WTC11 (cell line): ENCODE measurements at regions not wholly inside any gene's neighbourhood (a gene's known extent, or its start where the extent isn't known, plus 50 kb on each side); places are given as distances from the start of the nearest gene placed in this dataset.

Source experiments
- ATAC-seq: fragments of 200-7000 bp; cut with Tn5 transposase; 2 replicates; pipeline ENCODE4 v1.10.0; 2021; ENCODE audit warnings: mild to moderate bottlenecking, moderate library complexity
- CTCF ChIA-PET: fragments of 300-600 bp; sonication (Branson Sonifier 250); formaldehyde crosslinking; loops from one replicate; lab custom pipeline; 2021; ENCODE audit warnings: antibody characterized with exemption; lab: Charles Lee
- POLR2A ChIA-PET: fragments of 350-600 bp; sonication (Branson Sonifier 250); formaldehyde crosslinking; loops from one replicate; lab custom pipeline; 2021; ENCODE audit warnings: antibody characterized with exemption; lab: Charles Lee
- DNase-seq: peaks from one replicate; pipeline ENCODE4 v3.0.0; 2021; ENCODE audit warnings: low spot score
- H3K27ac Mint-ChIP-seq: 2 replicates; pipeline ENCODE4 v1.8.0; 2021; ENCODE audit warnings: mixed read lengths
- H3K27me3 Mint-ChIP-seq: 2 replicates; pipeline ENCODE4 v1.8.0; 2021; ENCODE audit warnings: low read depth, mild to moderate bottlenecking, moderate library complexity, mixed read lengths
- H3K36me3 Mint-ChIP-seq: 2 replicates; pipeline ENCODE4 v1.8.0; 2021; ENCODE audit warnings: mixed read lengths
- H3K4me1 Mint-ChIP-seq: 2 replicates; pipeline ENCODE4 v1.8.0; 2022; ENCODE audit warnings: mixed read lengths
- H3K4me3 Mint-ChIP-seq: 2 replicates; pipeline ENCODE4 v1.8.0; 2021; ENCODE audit warnings: mild to moderate bottlenecking, moderate library complexity, mixed read lengths
- H3K9me3 Mint-ChIP-seq: 2 replicates; pipeline ENCODE4 v1.8.0; 2021; ENCODE audit warnings: mixed read lengths
- CBFB ChIP-seq: sonication (generic); formaldehyde crosslinking; IDR thresholded peaks from 2 replicates; pipeline ENCODE4 v1.8.1; 2022; ENCODE audit warnings: mild to moderate bottlenecking, low read depth, missing genetic modification reagents
- FOXK1 ChIP-seq: sonication (generic); formaldehyde crosslinking; IDR thresholded peaks from 2 replicates; pipeline ENCODE4 v1.8.0; 2022; ENCODE audit warnings: mild to moderate bottlenecking, moderate library complexity, missing genetic modification reagents
- GABPB1 ChIP-seq: sonication (generic); formaldehyde crosslinking; IDR thresholded peaks from 2 replicates; pipeline ENCODE4 v1.8.1; 2023; ENCODE audit warnings: mild to moderate bottlenecking, missing genetic modification reagents
- GTF2I ChIP-seq: fragments of 250-450 bp; sonication (Bioruptor Pico); conservative IDR thresholded peaks from 2 replicates; pipeline ENCODE4 v1.4.0; 2021; ENCODE audit warnings: mild to moderate bottlenecking
- KAT7 ChIP-seq: sonication (generic); formaldehyde crosslinking; IDR thresholded peaks from 2 replicates; pipeline ENCODE4 v1.8.1; 2023; ENCODE audit warnings: missing genetic modification reagents, mild to moderate bottlenecking, borderline replicate concordance
- MXD4 ChIP-seq: fragments of 250-450 bp; sonication (Bioruptor Pico); IDR thresholded peaks from 2 replicates; pipeline ENCODE4 v1.8.0; 2021; ENCODE audit warnings: mild to moderate bottlenecking, moderate library complexity, borderline replicate concordance
- OVOL2 ChIP-seq: fragments of 250-450 bp; sonication (Bioruptor Pico); IDR thresholded peaks from 2 replicates; pipeline ENCODE4 v1.9.0; 2021; ENCODE audit warnings: mild to moderate bottlenecking, borderline replicate concordance
- RORB ChIP-seq: fragments of 250-450 bp; sonication (Bioruptor Pico); IDR thresholded peaks from 2 replicates; pipeline ENCODE4 v1.9.0; 2021; ENCODE audit warnings: mild to moderate bottlenecking
- SMAD3 ChIP-seq: sonication (generic); formaldehyde crosslinking; IDR thresholded peaks from 2 replicates; pipeline ENCODE4 v1.8.0; 2022; ENCODE audit warnings: missing genetic modification reagents, mild to moderate bottlenecking, borderline replicate concordance
- SMAD4 ChIP-seq: sonication (generic); formaldehyde crosslinking; IDR thresholded peaks from 2 replicates; pipeline ENCODE4 v1.8.0; 2022; ENCODE audit warnings: mild to moderate bottlenecking, missing genetic modification reagents
- SOX15 ChIP-seq: fragments of 250-450 bp; sonication (Bioruptor Pico); IDR thresholded peaks from 2 replicates; pipeline ENCODE4 v1.9.0; 2021; ENCODE audit warnings: mild to moderate bottlenecking
- SP1 ChIP-seq: sonication (generic); formaldehyde crosslinking; conservative IDR thresholded peaks from 2 replicates; pipeline ENCODE4 v1.8.1; 2022; ENCODE audit warnings: missing genetic modification reagents
- TEAD4 ChIP-seq: sonication (generic); formaldehyde crosslinking; IDR thresholded peaks from 2 replicates; pipeline ENCODE4 v1.8.0; 2022; ENCODE audit warnings: mild to moderate bottlenecking, missing genetic modification reagents
- ZNF121 ChIP-seq: sonication (generic); formaldehyde crosslinking; IDR thresholded peaks from 2 replicates; pipeline ENCODE4 v1.8.0; 2023; ENCODE audit warnings: missing genetic modification reagents
- ZNF232 ChIP-seq: sonication (generic); formaldehyde crosslinking; IDR thresholded peaks from 2 replicates; pipeline ENCODE4 v1.8.0; 2022; ENCODE audit warnings: mild to moderate bottlenecking, missing genetic modification reagents
- ZNF317 ChIP-seq: sonication (generic); formaldehyde crosslinking; IDR thresholded peaks from 2 replicates; pipeline ENCODE4 v1.8.1; 2023; ENCODE audit warnings: low read depth, mild to moderate bottlenecking, moderate library complexity, missing genetic modification reagents, borderline replicate concordance
- ZNF396 ChIP-seq: fragments of 250-450 bp; sonication (Bioruptor Pico); IDR thresholded peaks from 2 replicates; pipeline ENCODE4 v1.8.0; 2021; ENCODE audit warnings: mild to moderate bottlenecking, moderate library complexity, borderline replicate concordance
- ZNF423 ChIP-seq: fragments of 250-450 bp; sonication (Bioruptor Pico); IDR thresholded peaks from 2 replicates; pipeline ENCODE4 v2.1.2; 2022; ENCODE audit warnings: mild to moderate bottlenecking, moderate library complexity
- TF ChIP-seq, protein P1 (sequence below): sonication (generic); formaldehyde crosslinking; conservative IDR thresholded peaks from 2 replicates; pipeline ENCODE4 v1.8.1; 2022; ENCODE audit warnings: mild to moderate bottlenecking, missing genetic modification reagents
- TF ChIP-seq, protein P2 (sequence below): sonication (generic); formaldehyde crosslinking; IDR thresholded peaks from 2 replicates; pipeline ENCODE4 v1.8.1; 2023; ENCODE audit warnings: mild to moderate bottlenecking, moderate library complexity, missing genetic modification reagents
- TF ChIP-seq, protein P3 (sequence below): fragments of 200-600 bp; IDR thresholded peaks from 2 replicates; pipeline ENCODE4 v1.8.0; 2022; ENCODE audit warnings: antibody characterized with exemption
- TF ChIP-seq, protein P4 (sequence below): sonication (generic); formaldehyde crosslinking; IDR thresholded peaks from 2 replicates; pipeline ENCODE4 v1.8.0; 2023; ENCODE audit warnings: missing genetic modification reagents, mild to moderate bottlenecking, borderline replicate concordance
- TF ChIP-seq, protein P5 (sequence below): sonication (generic); formaldehyde crosslinking; IDR thresholded peaks from 2 replicates; pipeline ENCODE4 v1.8.1; 2022; ENCODE audit warnings: low read depth, missing genetic modification reagents, borderline replicate concordance
- TF ChIP-seq, protein P6 (sequence below): fragments of 250-450 bp; sonication (Bioruptor Pico); IDR thresholded peaks from 2 replicates; pipeline ENCODE4 v1.8.0; 2021; ENCODE audit warnings: mild to moderate bottlenecking

DNA sequence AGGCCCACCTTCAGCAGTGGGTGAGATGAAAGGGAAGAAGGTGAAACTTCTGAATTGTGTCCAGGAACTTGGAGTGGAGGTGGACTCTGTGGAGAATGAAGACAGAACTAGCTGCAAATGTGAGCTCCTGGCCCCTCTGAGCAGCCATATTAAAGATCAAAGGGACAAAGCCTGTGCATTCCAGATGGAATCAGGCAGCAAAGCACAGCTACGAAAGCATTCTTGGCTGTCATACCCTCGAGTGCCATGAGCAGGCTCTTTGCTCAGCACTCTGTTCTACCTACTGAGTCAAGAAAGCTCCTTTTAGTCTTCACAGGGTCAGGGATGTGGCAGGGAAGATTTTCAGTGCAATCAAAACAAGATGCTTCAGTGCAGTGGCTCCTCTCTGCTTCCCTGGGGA is 86.3 kb upstream of the TSPAN2 start:
- H3K27ac Mint-ChIP-seq: no peak overlapping the region
- ChIA-PET POLR2A (no interaction called here), CTCF (no interaction called here)
- no peaks in the 10 kb centered on the region for H3K4me1 Mint-ChIP-seq
- TF ChIP-seq SP1 (no peak), GABPB1 (CRISPR knock-in tag) (no peak), TEAD4 (no peak), OVOL2 (CRISPR knock-in tag) (no peak), GTF2I (CRISPR knock-in tag) (no peak), SMAD3 (CRISPR knock-in tag) (no peak), ZNF396 (no peak)
- TF ChIP-seq, protein P1, sequence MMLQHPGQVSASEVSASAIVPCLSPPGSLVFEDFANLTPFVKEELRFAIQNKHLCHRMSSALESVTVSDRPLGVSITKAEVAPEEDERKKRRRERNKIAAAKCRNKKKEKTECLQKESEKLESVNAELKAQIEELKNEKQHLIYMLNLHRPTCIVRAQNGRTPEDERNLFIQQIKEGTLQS (CRISPR knock-in tag): no peak
- TF ChIP-seq, protein P2, sequence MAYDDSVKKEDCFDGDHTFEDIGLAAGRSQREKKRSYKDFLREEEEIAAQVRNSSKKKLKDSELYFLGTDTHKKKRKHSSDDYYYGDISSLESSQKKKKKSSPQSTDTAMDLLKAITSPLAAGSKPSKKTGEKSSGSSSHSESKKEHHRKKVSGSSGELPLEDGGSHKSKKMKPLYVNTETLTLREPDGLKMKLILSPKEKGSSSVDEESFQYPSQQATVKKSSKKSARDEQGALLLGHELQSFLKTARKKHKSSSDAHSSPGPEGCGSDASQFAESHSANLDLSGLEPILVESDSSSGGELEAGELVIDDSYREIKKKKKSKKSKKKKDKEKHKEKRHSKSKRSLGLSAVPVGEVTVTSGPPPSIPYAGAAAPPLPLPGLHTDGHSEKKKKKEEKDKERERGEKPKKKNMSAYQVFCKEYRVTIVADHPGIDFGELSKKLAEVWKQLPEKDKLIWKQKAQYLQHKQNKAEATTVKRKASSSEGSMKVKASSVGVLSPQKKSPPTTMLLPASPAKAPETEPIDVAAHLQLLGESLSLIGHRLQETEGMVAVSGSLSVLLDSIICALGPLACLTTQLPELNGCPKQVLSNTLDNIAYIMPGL (CRISPR knock-in tag): no peak
- TF ChIP-seq, protein P3, sequence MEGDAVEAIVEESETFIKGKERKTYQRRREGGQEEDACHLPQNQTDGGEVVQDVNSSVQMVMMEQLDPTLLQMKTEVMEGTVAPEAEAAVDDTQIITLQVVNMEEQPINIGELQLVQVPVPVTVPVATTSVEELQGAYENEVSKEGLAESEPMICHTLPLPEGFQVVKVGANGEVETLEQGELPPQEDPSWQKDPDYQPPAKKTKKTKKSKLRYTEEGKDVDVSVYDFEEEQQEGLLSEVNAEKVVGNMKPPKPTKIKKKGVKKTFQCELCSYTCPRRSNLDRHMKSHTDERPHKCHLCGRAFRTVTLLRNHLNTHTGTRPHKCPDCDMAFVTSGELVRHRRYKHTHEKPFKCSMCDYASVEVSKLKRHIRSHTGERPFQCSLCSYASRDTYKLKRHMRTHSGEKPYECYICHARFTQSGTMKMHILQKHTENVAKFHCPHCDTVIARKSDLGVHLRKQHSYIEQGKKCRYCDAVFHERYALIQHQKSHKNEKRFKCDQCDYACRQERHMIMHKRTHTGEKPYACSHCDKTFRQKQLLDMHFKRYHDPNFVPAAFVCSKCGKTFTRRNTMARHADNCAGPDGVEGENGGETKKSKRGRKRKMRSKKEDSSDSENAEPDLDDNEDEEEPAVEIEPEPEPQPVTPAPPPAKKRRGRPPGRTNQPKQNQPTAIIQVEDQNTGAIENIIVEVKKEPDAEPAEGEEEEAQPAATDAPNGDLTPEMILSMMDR: no peak
- no peak for DNase-seq
- H3K27me3 Mint-ChIP-seq: no peaks in the 10 kb centered on the region; the same call in none of the 2 replicates
- no peak overlapping the region for H3K4me3 Mint-ChIP-seq
- peaks cover 8% of the 10 kb centered on the region for H3K9me3 Mint-ChIP-seq
- ATAC-seq: no peak
- no peaks in the 10 kb centered on the region for H3K36me3 Mint-ChIP-seq

DNA sequence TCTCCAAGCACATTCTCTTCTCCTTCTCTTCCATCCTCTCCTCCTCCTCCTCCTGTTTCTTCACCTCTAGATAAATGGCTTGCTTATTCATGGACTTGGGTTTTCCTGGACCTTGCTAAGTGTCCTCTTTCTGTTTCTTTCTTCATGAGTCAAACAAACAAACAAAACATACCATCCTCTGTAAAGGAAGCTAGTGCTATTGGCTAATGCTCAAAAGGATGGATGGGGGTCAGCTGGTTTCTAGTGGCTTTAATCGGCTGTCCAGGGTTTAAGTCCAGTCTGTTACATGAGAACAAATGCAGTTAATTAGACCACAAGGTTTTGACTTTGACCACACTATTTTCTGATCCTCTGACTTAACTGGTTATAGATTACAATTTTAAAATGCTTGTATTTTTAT is 83.8 kb upstream of the TSPAN2 start:
- ATAC-seq (no peak), DNase-seq (no peak)
- Mint-ChIP-seq H3K27ac (no peak overlapping the region), H3K4me3 (no peak overlapping the region), H3K4me1 (no peaks in the 10 kb centered on the region), H3K9me3 (peaks cover 8% of the 10 kb centered on the region), H3K27me3 (no peaks in the 10 kb centered on the region; the same call in none of the 2 replicates), H3K36me3 (no peaks in the 10 kb centered on the region)
- CTCF ChIA-PET: no interaction called here
- POLR2A ChIA-PET: no interaction called here
- no peak for TF ChIP-seq ZNF232 (CRISPR knock-in tag)
- no peak for TF ChIP-seq ZNF121 (CRISPR knock-in tag)
- no peak for TF ChIP-seq ZNF423 (CRISPR knock-in tag)
- no peak for TF ChIP-seq ZNF317 (CRISPR knock-in tag)
- TF ChIP-seq RORB (CRISPR knock-in tag): no peak
- TF ChIP-seq MXD4 (CRISPR knock-in tag): no peak
- no peak for TF ChIP-seq CBFB (CRISPR knock-in tag)
- no peak for TF ChIP-seq SOX15 (CRISPR knock-in tag)
- TF ChIP-seq, protein P4, sequence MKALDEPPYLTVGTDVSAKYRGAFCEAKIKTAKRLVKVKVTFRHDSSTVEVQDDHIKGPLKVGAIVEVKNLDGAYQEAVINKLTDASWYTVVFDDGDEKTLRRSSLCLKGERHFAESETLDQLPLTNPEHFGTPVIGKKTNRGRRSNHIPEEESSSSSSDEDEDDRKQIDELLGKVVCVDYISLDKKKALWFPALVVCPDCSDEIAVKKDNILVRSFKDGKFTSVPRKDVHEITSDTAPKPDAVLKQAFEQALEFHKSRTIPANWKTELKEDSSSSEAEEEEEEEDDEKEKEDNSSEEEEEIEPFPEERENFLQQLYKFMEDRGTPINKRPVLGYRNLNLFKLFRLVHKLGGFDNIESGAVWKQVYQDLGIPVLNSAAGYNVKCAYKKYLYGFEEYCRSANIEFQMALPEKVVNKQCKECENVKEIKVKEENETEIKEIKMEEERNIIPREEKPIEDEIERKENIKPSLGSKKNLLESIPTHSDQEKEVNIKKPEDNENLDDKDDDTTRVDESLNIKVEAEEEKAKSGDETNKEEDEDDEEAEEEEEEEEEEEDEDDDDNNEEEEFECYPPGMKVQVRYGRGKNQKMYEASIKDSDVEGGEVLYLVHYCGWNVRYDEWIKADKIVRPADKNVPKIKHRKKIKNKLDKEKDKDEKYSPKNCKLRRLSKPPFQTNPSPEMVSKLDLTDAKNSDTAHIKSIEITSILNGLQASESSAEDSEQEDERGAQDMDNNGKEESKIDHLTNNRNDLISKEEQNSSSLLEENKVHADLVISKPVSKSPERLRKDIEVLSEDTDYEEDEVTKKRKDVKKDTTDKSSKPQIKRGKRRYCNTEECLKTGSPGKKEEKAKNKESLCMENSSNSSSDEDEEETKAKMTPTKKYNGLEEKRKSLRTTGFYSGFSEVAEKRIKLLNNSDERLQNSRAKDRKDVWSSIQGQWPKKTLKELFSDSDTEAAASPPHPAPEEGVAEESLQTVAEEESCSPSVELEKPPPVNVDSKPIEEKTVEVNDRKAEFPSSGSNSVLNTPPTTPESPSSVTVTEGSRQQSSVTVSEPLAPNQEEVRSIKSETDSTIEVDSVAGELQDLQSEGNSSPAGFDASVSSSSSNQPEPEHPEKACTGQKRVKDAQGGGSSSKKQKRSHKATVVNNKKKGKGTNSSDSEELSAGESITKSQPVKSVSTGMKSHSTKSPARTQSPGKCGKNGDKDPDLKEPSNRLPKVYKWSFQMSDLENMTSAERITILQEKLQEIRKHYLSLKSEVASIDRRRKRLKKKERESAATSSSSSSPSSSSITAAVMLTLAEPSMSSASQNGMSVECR (CRISPR knock-in tag): no peak
- TF ChIP-seq, protein P5, sequence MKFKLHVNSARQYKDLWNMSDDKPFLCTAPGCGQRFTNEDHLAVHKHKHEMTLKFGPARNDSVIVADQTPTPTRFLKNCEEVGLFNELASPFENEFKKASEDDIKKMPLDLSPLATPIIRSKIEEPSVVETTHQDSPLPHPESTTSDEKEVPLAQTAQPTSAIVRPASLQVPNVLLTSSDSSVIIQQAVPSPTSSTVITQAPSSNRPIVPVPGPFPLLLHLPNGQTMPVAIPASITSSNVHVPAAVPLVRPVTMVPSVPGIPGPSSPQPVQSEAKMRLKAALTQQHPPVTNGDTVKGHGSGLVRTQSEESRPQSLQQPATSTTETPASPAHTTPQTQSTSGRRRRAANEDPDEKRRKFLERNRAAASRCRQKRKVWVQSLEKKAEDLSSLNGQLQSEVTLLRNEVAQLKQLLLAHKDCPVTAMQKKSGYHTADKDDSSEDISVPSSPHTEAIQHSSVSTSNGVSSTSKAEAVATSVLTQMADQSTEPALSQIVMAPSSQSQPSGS (CRISPR knock-in tag): no peak
- TF ChIP-seq, protein P6, sequence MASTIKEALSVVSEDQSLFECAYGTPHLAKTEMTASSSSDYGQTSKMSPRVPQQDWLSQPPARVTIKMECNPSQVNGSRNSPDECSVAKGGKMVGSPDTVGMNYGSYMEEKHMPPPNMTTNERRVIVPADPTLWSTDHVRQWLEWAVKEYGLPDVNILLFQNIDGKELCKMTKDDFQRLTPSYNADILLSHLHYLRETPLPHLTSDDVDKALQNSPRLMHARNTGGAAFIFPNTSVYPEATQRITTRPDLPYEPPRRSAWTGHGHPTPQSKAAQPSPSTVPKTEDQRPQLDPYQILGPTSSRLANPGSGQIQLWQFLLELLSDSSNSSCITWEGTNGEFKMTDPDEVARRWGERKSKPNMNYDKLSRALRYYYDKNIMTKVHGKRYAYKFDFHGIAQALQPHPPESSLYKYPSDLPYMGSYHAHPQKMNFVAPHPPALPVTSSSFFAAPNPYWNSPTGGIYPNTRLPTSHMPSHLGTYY (CRISPR knock-in tag): no peak
- TF ChIP-seq KAT7 (CRISPR knock-in tag): no peak
- no peak for TF ChIP-seq FOXK1 (CRISPR knock-in tag)
- TF ChIP-seq SMAD4 (CRISPR knock-in tag): no peak
